NCI-H524 (cell line): ENCODE measurements at regions not wholly inside any gene's neighbourhood (a gene's known extent, or its start where the extent isn't known, plus 50 kb on each side); places are given as distances from the start of the nearest gene placed in this dataset.

Source experiments
- DNase-seq, 2 experiments: peaks; one replicate each; lab custom pipeline; 2025; lab: John Stamatoyannopoulos, UW

GRCh38 chr4:34824515-34824914 lies 1419.8 kb downstream of the ARAP2 start:
- no peak for DNase-seq

- DNase-seq = no peak
Measured at GRCh38 chr4:34826660-34827059, 1417.7 kb downstream of the ARAP2 start.

- no peak for DNase-seq
Measured at GRCh38 chr4:34845926-34846325, 1398.4 kb downstream of the ARAP2 start.

- no peak for DNase-seq
Measured at GRCh38 chr4:34850421-34850820, 1393.9 kb downstream of the ARAP2 start.

GRCh38 chr4:34850968-34851367 lies 1393.3 kb downstream of the ARAP2 start:
- no peak for DNase-seq

- DNase-seq = no peak
Measured at GRCh38 chr4:34851411-34851810, 1392.9 kb downstream of the ARAP2 start.

GRCh38 chr4:34854451-34854850 lies 1389.9 kb downstream of the ARAP2 start:
- no peak for DNase-seq

GRCh38 chr4:34861666-34862065 lies 1382.6 kb downstream of the ARAP2 start:
- no peak for DNase-seq

GRCh38 chr4:34878961-34879360 lies 1365.4 kb downstream of the ARAP2 start:
- DNase-seq = peak in 1 of 2 experiments; percentile 5

GRCh38 chr4:34880246-34880645 lies 1364.1 kb downstream of the ARAP2 start:
- no peak for DNase-seq

- no peak for DNase-seq
Measured at GRCh38 chr4:34891892-34892291, 1352.4 kb downstream of the ARAP2 start.

- DNase-seq = no peak
Measured at GRCh38 chr4:34893382-34893781, 1350.9 kb downstream of the ARAP2 start.

GRCh38 chr4:34920032-34920431 lies 1324.3 kb downstream of the ARAP2 start:
- no peak for DNase-seq

- no peak for DNase-seq
Measured at GRCh38 chr4:34921391-34921790, 1322.9 kb downstream of the ARAP2 start.

- DNase-seq = no peak
Measured at GRCh38 chr4:34922325-34922724, 1322.0 kb downstream of the ARAP2 start.

GRCh38 chr4:34932591-34932990 lies 1311.7 kb downstream of the ARAP2 start:
- no peak for DNase-seq

GRCh38 chr4:34935739-34936138 lies 1308.6 kb downstream of the ARAP2 start:
- DNase-seq = no peak

- DNase-seq = no peak
Measured at GRCh38 chr4:34939073-34939472, 1305.2 kb downstream of the ARAP2 start.

- DNase-seq = no peak
Measured at GRCh38 chr4:34943741-34944386, 1300.5 kb downstream of the ARAP2 start.

- no peak for DNase-seq
Measured at GRCh38 chr4:34950926-34951325, 1293.4 kb downstream of the ARAP2 start.

GRCh38 chr4:34953145-34953799 lies 1291.0 kb downstream of the ARAP2 start:
- DNase-seq = peak in 1 of 2 experiments; percentile 51

- DNase-seq = no peak
Measured at GRCh38 chr4:34964613-34965012, 1279.7 kb downstream of the ARAP2 start.

- DNase-seq = peak in 1 of 2 experiments; percentile 10
Measured at GRCh38 chr4:34972189-34972588, 1272.1 kb downstream of the ARAP2 start.
